HFF-Myc (cell line): ENCODE measurements at regions not wholly inside any gene's neighbourhood (a gene's known extent, or its start where the extent isn't known, plus 50 kb on each side); places are given as distances from the start of the nearest gene placed in this dataset.
"Not testable (repeated sequence)": the region's sequence is repeated elsewhere in the genome, so short reads cannot be mapped to it uniquely, and the experiment has no call there.

Source experiments
- DNase-seq: peaks from one replicate; pipeline ENCODE4 v3.0.0-alpha.2; 2011; ENCODE audit warnings: low read depth; ENCODE audit errors: extremely low read depth
- H3K4me3 ChIP-seq: replicated peaks from 2 replicates; pipeline ENCODE4 v1.5.1; 2011; ENCODE audit warnings: low read depth, mild to moderate bottlenecking, control low read depth, low read length
- TF ChIP-seq, protein P1 (sequence below): IDR thresholded peaks from 2 replicates; pipeline ENCODE4 v1.5.1; 2012; ENCODE audit warnings: mild to moderate bottlenecking, low read depth, low read length, control low read depth; ENCODE audit errors: missing control alignments

- TF ChIP-seq, protein P1, sequence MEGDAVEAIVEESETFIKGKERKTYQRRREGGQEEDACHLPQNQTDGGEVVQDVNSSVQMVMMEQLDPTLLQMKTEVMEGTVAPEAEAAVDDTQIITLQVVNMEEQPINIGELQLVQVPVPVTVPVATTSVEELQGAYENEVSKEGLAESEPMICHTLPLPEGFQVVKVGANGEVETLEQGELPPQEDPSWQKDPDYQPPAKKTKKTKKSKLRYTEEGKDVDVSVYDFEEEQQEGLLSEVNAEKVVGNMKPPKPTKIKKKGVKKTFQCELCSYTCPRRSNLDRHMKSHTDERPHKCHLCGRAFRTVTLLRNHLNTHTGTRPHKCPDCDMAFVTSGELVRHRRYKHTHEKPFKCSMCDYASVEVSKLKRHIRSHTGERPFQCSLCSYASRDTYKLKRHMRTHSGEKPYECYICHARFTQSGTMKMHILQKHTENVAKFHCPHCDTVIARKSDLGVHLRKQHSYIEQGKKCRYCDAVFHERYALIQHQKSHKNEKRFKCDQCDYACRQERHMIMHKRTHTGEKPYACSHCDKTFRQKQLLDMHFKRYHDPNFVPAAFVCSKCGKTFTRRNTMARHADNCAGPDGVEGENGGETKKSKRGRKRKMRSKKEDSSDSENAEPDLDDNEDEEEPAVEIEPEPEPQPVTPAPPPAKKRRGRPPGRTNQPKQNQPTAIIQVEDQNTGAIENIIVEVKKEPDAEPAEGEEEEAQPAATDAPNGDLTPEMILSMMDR = no peak
- no peak for DNase-seq
- H3K4me3 ChIP-seq = no peak overlapping the region
Observed at GRCh38 chr7:131925636-131926035, 369.2 kb upstream of the PODXL start.

DNA sequence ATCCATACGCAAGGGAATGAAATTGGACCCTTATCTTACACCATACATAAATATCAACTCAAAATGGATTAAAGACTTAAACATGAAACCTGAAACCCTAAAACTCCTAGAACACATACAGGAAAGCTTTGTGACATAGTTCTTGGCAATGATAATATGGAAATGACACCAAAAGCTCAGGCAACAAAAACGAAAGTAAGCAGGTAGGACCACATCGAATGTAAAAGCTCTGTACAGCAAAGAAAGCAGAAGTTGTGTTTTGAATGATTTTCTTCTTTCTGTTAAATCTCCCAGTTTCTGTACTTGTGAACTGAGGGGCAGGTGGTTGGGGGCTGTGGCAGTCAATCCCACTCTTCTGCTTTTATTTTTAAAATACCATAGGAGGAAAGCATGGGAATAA, 368.4 kb upstream of the PODXL start:
- no peak overlapping the region for H3K4me3 ChIP-seq
- DNase-seq = no peak
- TF ChIP-seq, protein P1 = no peak

GRCh38 chr7:131922948-131923347, 366.5 kb upstream of the PODXL start:
- not testable (repeated sequence) for H3K4me3 ChIP-seq, DNase-seq

DNA sequence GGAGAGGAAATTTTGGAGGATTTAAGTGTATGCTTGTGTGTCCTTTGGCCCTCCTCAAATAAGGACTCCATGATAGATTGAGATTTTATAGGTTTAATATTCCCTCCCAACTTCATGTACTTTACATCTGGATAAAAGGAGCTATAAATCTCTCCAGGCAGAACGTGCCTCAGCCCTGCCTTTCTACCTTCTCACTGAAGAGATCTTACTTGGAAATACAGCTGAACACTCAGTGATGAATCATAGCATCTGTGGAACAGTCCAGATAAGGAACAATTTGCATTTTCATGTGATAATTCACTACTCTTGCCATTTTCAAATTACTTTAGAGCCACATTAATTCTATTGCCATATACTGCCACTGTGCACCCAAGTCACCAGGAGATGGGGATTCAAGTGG, 364.6 kb upstream of the PODXL start:
- TF ChIP-seq, protein P1 = no peak
- no peak for DNase-seq
- no peak overlapping the region for H3K4me3 ChIP-seq

DNA sequence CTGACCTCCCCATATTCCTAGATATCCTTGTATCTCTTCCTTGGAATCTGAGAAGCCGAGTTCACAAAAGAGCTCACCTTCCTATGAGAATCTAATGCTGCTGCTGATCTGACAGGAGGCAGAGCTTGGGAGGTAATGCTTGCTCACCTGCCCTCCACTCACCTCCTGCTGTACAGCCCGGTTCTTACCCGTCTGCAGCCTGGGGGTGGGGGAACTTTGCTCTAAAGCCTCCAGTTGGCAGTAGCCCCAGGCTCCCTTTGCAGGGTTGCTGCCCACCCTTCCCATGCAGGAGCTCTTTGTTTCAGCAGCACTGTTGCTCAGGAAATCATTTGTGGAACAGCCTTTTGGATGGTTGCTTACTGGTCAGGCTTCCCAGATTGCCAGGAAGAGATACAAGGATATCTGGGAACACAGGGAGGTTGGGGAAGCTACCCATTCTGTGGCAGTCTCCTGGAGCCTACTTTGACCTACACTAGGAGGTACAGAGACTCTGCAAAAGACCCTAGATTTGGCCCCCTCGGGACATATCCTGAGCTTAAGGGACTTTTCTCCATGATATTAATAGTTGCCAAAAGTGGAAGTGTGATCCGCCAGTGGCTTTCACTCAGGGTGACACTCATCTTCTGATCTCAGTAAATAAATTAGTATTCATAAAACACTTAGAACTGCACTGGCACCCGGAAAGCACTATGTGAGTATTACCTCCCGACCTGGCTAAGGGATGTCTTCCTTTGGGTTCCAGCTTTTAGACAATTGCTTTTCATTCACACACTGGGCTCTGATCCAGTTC, 363.7 kb upstream of the PODXL start:
- no peak overlapping the region for H3K4me3 ChIP-seq
- TF ChIP-seq, protein P1 = no peak
- DNase-seq = no peak

GRCh38 chr7:131911112-131911511, 354.7 kb upstream of the PODXL start:
- TF ChIP-seq, protein P1 = no peak
- no peak for DNase-seq
- H3K4me3 ChIP-seq = no peak overlapping the region

GRCh38 chr7:131909151-131909768, 352.8 kb upstream of the PODXL start:
- TF ChIP-seq, protein P1 = no peak
- DNase-seq = no peak
- H3K4me3 ChIP-seq = no peak overlapping the region
